ENCODE measurements at regions not wholly inside any gene's neighbourhood (a gene's known extent, or its start where the extent isn't known, plus 50 kb on each side); places are given as distances from the start of the nearest gene placed in this dataset.

DNA sequence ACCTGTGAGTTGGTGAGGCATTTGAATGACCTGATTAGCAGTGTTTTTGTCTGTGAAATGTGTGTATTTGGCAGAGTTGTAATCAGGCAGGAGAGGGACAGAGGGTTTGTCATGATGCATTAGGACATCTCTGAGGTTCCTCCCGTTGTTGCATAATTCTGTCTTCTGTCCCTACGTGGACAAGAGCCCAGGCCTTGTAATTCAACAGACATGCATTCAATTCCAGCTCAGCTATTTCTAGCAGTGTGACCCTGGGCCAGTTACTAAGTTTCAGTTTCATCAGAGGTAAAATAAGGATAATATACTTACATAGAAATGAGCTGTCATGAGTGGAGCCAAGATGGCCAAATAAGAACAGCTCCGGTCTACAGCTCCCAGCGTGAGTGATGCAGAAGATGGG is 208.6 kb downstream of the SLC38A4 start:
- intact Hi-C loops (cut with micrococcal nuclease): no loop called here
- TF ChIP-seq, protein P1, sequence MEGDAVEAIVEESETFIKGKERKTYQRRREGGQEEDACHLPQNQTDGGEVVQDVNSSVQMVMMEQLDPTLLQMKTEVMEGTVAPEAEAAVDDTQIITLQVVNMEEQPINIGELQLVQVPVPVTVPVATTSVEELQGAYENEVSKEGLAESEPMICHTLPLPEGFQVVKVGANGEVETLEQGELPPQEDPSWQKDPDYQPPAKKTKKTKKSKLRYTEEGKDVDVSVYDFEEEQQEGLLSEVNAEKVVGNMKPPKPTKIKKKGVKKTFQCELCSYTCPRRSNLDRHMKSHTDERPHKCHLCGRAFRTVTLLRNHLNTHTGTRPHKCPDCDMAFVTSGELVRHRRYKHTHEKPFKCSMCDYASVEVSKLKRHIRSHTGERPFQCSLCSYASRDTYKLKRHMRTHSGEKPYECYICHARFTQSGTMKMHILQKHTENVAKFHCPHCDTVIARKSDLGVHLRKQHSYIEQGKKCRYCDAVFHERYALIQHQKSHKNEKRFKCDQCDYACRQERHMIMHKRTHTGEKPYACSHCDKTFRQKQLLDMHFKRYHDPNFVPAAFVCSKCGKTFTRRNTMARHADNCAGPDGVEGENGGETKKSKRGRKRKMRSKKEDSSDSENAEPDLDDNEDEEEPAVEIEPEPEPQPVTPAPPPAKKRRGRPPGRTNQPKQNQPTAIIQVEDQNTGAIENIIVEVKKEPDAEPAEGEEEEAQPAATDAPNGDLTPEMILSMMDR (IDR thresholded peaks at IDR 0.05; ENCODE audit: unreplicated experiment): no peak
- Mint-ChIP-seq H3K9me3 (ENCODE audit: unreplicated experiment) (peaks cover 21% of the 10 kb centered on the region), H3K4me1 (ENCODE audit: insufficient read depth, unreplicated experiment) (peaks cover 10% of the 10 kb centered on the region), H3K36me3 (ENCODE audit: insufficient read depth, unreplicated experiment) (no peaks in the 10 kb centered on the region), H3K27me3 (ENCODE audit: insufficient read depth, unreplicated experiment) (no peaks in the 10 kb centered on the region), H3K27ac (ENCODE audit: low read depth, unreplicated experiment) (peak overlapping the region; percentile 6), H3K4me3 (ENCODE audit: unreplicated experiment) (no peak overlapping the region)
- POLR2A ChIA-PET: interaction anchor here (0.8 kb wide), 1 partner anchor 29 kb away, joined by 3 read pairs; no protein-coding TSS in a partner anchor
- peak; percentile 36 for DNase-seq (ENCODE audit: unreplicated experiment)
- no TSS peak for BruUV-seq (replicated peaks)
- CTCF ChIA-PET: no interaction called here

DNA sequence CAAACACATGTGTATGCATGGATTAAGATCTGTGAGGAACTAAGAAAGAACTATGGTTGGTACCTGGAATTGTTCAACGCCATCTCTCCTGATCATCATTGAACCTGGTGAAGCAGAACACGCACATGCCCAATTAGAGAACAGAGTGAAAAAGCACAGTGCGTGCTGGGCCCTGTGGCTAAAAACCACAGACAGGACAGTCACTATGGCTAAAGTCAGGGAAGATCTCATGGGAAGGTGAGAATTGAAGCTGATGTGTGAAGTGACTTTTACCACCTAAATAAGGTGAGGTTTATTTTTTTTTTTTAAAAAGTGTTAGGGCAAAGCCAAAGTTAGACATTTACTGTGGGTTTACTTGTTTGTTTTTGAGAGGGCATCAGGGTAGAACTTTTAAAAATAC is 215.0 kb downstream of the SLC38A4 start:
- H3K4me3 Mint-ChIP-seq (ENCODE audit: unreplicated experiment): no peak overlapping the region
- CTCF ChIA-PET: interaction anchor here (0.6 to 0.7 kb wide), 3 partner anchors 334 to 676 kb away, joined by 3 read pairs; no protein-coding TSS in a partner anchor
- intact Hi-C loops (cut with micrococcal nuclease): no loop called here

DNA sequence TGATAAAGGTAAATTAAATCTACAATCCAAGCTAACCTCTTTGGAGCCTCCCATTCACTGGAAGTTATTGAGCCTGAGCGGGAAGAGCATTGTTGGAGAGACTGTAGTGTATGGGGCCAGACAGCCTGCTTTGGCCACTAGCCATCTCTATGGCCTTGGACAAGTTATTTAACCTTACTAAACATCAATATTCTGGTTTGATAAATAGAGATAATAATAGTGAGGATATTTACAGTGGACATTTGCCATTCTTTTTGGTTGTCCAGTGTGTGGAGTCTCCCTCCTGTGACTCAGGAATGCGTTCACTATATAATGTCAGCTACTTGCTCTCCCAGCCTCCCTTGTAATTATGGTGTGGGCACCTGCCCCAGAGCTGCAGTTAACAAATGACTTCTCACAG is 216.1 kb downstream of the SLC38A4 start:
- TF ChIP-seq, protein P1 (IDR thresholded peaks at IDR 0.05; ENCODE audit: unreplicated experiment): no peak
- Mint-ChIP-seq H3K4me1 (ENCODE audit: insufficient read depth, unreplicated experiment) (no peaks in the 10 kb centered on the region), H3K9me3 (ENCODE audit: unreplicated experiment) (no peaks in the 10 kb centered on the region), H3K36me3 (ENCODE audit: insufficient read depth, unreplicated experiment) (no peaks in the 10 kb centered on the region), H3K27ac (ENCODE audit: low read depth, unreplicated experiment) (no peak overlapping the region), H3K4me3 (ENCODE audit: unreplicated experiment) (no peak overlapping the region), H3K27me3 (ENCODE audit: insufficient read depth, unreplicated experiment) (no peaks in the 10 kb centered on the region)
- ChIA-PET CTCF (interaction anchor here (0.6 kb wide), 1 partner anchor 21 kb away, joined by 5 read pairs; no protein-coding TSS in a partner anchor), POLR2A (interaction anchor here (0.5 to 1.0 kb wide), 4 partner anchors 16 to 621 kb away, joined by 3 read pairs; no protein-coding TSS in a partner anchor)
- intact Hi-C loops (cut with micrococcal nuclease): no loop called here
- DNase-seq (ENCODE audit: unreplicated experiment): no peak
- no TSS peak for BruUV-seq (replicated peaks)

More for the DNA sequence above, 215.0 kb downstream of the SLC38A4 start:
- no peaks in the 10 kb centered on the region for H3K27me3 Mint-ChIP-seq (ENCODE audit: insufficient read depth, unreplicated experiment)
- no peaks in the 10 kb centered on the region for H3K9me3 Mint-ChIP-seq (ENCODE audit: unreplicated experiment)
- no peak for DNase-seq (ENCODE audit: unreplicated experiment)
- no peaks in the 10 kb centered on the region for H3K36me3 Mint-ChIP-seq (ENCODE audit: insufficient read depth, unreplicated experiment)
- H3K27ac Mint-ChIP-seq (ENCODE audit: low read depth, unreplicated experiment): no peak overlapping the region
- BruUV-seq (replicated peaks): no TSS peak
- POLR2A ChIA-PET: interaction anchor here (0.8 to 1.0 kb wide), 2 partner anchors 15 to 40 kb away, joined by 3 read pairs; no protein-coding TSS in a partner anchor
- H3K4me1 Mint-ChIP-seq (ENCODE audit: insufficient read depth, unreplicated experiment): no peaks in the 10 kb centered on the region
- TF ChIP-seq, protein P1 (IDR thresholded peaks at IDR 0.05; ENCODE audit: unreplicated experiment): no peak

DNA sequence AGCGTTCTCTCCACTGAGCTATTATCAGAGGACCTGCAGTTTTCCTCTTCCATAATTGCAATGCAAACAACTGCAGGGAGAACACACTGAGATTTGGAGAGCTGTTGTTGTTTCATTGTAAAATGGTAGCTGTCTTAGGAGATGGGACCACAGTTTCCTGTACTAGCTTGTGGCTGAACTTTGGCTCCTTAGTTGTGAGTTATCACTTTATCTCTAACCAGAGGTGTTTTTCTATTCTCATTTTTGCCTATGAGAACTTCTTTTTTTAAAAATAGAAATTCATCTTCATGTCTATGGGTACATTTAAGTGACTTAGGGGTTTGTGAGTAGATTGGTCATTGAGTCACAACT is 216.5 kb downstream of the SLC38A4 start:
- no peaks in the 10 kb centered on the region for H3K27me3 Mint-ChIP-seq (ENCODE audit: insufficient read depth, unreplicated experiment)
- no peaks in the 10 kb centered on the region for H3K9me3 Mint-ChIP-seq (ENCODE audit: unreplicated experiment)
- ChIA-PET POLR2A (interaction anchor here (0.5 kb wide), 1 partner anchor 54 kb away, joined by 3 read pairs; no protein-coding TSS in a partner anchor), CTCF (interaction anchor here (0.6 kb wide), 2 partner anchors 21 to 412 kb away, joined by 3 to 5 read pairs; no protein-coding TSS in a partner anchor)
- no peaks in the 10 kb centered on the region for H3K4me1 Mint-ChIP-seq (ENCODE audit: insufficient read depth, unreplicated experiment)
- H3K4me3 Mint-ChIP-seq (ENCODE audit: unreplicated experiment): no peak overlapping the region
- BruUV-seq (replicated peaks): no TSS peak
- no peak for DNase-seq (ENCODE audit: unreplicated experiment)
- TF ChIP-seq, protein P1 (IDR thresholded peaks at IDR 0.05; ENCODE audit: unreplicated experiment): no peak
- H3K27ac Mint-ChIP-seq (ENCODE audit: low read depth, unreplicated experiment): no peak overlapping the region
- H3K36me3 Mint-ChIP-seq (ENCODE audit: insufficient read depth, unreplicated experiment): no peaks in the 10 kb centered on the region
- intact Hi-C loops (cut with micrococcal nuclease): no loop called here
